NOMO-1 treated with DMSO at 0.1 percent for 48 hours (cell line): ENCODE measurements at regions not wholly inside any gene's neighbourhood (a gene's known extent, or its start where the extent isn't known, plus 50 kb on each side); places are given as distances from the start of the nearest gene placed in this dataset.

Source experiments
- DNase-seq: peaks from one replicate; lab custom pipeline; 2025; ENCODE audit not compliant: unreplicated experiment; lab: John Stamatoyannopoulos, UW

GRCh38 chr4:171759274-171759673, 53.9 kb upstream of the GALNTL6 start:
- no peak for DNase-seq

- no peak for DNase-seq
These were observed 61.7 kb upstream of the GALNTL6 start for GRCh38 chr4:171751538-171751937.

- no peak for DNase-seq
These were observed 66.8 kb upstream of the GALNTL6 start for GRCh38 chr4:171746418-171746817.

- DNase-seq = no peak
These were observed 70.8 kb upstream of the GALNTL6 start for GRCh38 chr4:171742436-171742835.

GRCh38 chr4:171727185-171727584, 86.0 kb upstream of the GALNTL6 start:
- DNase-seq = no peak

- no peak for DNase-seq
These were observed 91.3 kb upstream of the GALNTL6 start for GRCh38 chr4:171721937-171722336.

- DNase-seq = no peak
These were observed 93.5 kb upstream of the GALNTL6 start for GRCh38 chr4:171719691-171720090.

GRCh38 chr4:171718665-171719064, 94.5 kb upstream of the GALNTL6 start:
- DNase-seq = no peak

GRCh38 chr4:171718069-171718468, 95.1 kb upstream of the GALNTL6 start:
- DNase-seq = no peak

GRCh38 chr4:171717231-171717741, 95.9 kb upstream of the GALNTL6 start:
- no peak for DNase-seq

- no peak for DNase-seq
These were observed 97.2 kb upstream of the GALNTL6 start for GRCh38 chr4:171715973-171716372.

- DNase-seq = no peak
These were observed 98.3 kb upstream of the GALNTL6 start for GRCh38 chr4:171714791-171715454.

- no peak for DNase-seq
These were observed 102.5 kb upstream of the GALNTL6 start for GRCh38 chr4:171710743-171711142.

GRCh38 chr4:171676555-171677215, 136.5 kb upstream of the GALNTL6 start:
- peak; percentile 6 for DNase-seq

- DNase-seq = no peak
These were observed 138.4 kb upstream of the GALNTL6 start for GRCh38 chr4:171674781-171675180.

- DNase-seq = no peak
These were observed 144.8 kb upstream of the GALNTL6 start for GRCh38 chr4:171668403-171668802.

- DNase-seq = no peak
These were observed 145.3 kb upstream of the GALNTL6 start for GRCh38 chr4:171667906-171668305.

- no peak for DNase-seq
These were observed 162.1 kb upstream of the GALNTL6 start for GRCh38 chr4:171651071-171651470.

- no peak for DNase-seq
These were observed 162.7 kb upstream of the GALNTL6 start for GRCh38 chr4:171650543-171650942.

GRCh38 chr4:171648926-171649325, 164.3 kb upstream of the GALNTL6 start:
- no peak for DNase-seq

- no peak for DNase-seq
These were observed 166.2 kb upstream of the GALNTL6 start for GRCh38 chr4:171646984-171647383.

GRCh38 chr4:171644430-171645057, 168.7 kb upstream of the GALNTL6 start:
- DNase-seq = no peak
